Stimulated activated CD8-positive, alpha-beta memory T cell treated with anti-CD3 and anti-CD28 coated beads, Interleukin-2, amount 100 ng/mL, for 48 hours (primary cell): ENCODE measurements at regions not wholly inside any gene's neighbourhood (a gene's known extent, or its start where the extent isn't known, plus 50 kb on each side); places are given as distances from the start of the nearest gene placed in this dataset.
"Not testable (repeated sequence)": the region's sequence is repeated elsewhere in the genome, so short reads cannot be mapped to it uniquely, and the experiment has no call there.

Experiments
- DNase-seq, 2 donors: peaks; one replicate each; pipeline ENCODE4 v3.0.0-alpha.2; 2020; ENCODE audit warnings: low read depth in 2 of 2

DNA sequence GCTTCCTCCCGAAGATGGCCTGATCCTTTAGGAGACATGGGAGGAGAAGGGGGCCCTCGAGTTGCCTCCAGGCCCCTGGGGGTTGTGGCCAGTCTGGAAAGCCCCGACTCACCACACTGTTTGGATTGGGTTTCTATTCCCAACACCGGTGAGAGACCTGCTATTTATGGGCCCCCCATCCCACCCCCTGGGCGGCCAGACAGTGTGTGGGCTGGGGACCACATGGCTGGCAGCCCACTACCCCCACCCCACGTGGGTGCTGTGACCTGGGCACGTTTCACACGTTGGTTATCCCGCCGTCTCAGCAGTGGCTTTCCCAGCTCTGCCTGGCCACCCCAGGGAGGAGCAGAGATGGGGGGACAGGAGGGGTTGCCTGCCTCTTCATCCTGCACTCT lies 116.1 kb downstream of the VEGFA start:
- no peak for DNase-seq

DNA sequence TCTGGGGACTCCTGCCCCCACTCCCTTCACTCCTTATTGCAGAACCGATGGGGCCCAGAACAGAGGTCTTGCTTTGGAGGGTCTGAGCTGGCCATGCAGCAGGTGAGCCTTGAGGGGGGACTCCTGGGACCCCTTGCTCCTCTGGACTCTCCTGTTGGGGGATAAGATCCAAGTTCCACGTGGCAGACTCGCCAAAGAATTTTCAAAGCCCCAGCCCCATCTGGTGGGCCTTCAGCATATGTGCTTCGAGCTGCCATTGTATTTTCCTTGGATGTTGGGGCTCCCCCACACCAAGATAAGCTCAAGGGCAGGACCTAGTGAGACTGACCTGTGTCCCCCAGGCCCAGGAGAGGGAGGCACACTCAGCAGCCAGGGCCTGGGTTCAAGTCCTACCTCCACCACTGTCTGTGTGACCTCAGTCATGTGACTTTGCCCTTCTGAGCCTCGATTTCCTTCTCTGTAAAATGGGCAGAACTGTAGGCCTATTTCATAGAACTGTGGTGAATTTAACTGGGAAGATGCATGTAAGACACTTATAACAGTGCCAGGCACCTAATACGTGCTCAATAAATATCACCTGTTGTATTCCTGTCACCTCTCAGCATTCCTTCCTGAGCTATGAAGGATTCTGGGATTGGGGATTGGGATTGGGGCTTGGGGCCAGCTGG lies 115.5 kb downstream of the VEGFA start:
- DNase-seq = no peak

DNA sequence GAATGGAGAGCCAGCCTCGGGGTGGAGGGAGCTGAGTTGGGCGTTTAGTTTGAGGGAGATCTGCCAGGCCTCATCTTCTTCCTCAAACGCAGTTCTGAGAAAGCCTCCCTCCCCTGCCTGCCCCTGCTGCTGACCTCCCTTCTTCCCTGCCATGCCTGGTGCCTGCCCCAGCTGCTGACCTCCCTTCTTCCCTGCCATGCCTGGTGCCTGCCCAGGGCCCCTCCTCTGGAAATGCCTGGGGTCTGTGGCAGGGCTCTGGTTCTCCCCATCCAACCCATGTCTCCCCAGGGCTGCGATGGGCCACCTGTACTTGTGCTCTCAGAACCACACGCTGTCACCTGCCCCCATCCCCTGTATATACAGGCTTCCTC lies 114.6 kb downstream of the VEGFA start:
- DNase-seq = no peak

DNA sequence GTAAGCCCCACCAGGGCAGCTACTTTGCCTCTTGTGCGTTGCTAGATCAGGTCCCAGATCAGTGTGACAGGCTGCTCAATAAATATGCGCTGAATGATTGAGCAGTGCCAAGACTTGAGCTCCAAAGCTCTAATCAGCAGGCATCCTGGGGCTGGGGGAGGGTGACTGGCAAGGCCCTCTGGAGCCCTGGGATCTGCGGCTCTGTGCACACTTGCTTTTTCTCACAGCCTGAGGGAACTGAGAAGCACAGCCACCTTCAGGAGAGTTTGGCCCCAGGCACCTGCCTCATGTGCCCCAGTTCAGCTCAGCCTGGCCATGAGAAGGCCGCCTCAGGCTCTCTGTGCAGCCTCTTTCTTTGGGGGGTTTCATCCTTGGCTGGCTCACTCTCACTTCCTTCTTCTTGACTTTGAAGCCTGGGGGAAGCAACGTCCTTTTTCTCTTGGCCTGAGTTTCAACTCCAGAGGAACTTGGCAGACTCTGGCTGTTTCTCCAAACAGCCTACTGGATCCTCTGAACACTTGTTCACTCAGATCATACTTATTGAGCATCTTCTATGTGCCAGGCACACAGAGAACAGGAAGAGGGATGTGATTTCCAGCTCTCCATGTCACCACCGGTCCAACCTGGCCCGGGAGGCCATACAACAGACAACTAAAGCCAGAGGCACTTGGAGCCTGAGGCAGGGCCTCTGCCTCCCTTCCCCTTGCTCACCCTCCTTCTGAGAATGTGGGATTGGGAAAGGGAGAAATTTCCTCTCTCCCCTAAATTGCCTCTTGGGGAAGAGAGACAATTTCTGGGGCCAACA lies 114.0 kb downstream of the VEGFA start:
- no peak for DNase-seq

DNA sequence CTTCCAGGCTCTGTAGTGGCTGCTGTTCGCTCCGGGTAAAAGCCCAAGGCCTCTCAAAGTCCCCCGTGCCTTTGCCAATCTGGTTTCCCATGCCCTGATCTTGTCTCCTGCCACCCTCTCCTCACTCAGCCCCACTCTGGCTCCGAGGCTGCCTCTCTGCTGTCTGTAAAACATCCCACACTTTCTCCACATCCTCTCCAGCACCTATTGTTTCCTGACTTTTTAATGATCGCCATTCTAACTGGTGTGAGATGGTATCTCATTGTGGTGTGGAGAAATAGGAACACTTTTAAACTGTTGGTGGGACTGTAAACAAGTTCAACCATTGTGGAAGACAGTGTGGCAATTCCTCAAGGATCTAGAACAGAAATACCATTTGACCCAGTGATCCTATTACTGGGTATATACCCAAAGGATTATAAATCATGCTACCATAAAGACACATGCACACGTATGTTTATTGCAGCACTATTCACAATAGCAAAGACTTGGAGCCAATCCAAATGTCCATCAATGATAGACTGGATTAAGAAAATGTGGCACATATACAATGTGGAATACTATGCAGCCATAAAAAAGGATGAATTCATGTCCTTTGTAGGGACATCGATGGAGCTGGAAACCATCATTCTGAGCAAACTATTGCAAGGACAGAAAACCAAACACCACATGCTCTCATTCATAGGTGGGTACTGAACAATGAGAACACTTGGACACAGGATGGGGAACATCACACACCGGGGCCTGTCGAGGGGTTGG lies 112.9 kb downstream of the VEGFA start:
- not testable (repeated sequence) for DNase-seq

DNA sequence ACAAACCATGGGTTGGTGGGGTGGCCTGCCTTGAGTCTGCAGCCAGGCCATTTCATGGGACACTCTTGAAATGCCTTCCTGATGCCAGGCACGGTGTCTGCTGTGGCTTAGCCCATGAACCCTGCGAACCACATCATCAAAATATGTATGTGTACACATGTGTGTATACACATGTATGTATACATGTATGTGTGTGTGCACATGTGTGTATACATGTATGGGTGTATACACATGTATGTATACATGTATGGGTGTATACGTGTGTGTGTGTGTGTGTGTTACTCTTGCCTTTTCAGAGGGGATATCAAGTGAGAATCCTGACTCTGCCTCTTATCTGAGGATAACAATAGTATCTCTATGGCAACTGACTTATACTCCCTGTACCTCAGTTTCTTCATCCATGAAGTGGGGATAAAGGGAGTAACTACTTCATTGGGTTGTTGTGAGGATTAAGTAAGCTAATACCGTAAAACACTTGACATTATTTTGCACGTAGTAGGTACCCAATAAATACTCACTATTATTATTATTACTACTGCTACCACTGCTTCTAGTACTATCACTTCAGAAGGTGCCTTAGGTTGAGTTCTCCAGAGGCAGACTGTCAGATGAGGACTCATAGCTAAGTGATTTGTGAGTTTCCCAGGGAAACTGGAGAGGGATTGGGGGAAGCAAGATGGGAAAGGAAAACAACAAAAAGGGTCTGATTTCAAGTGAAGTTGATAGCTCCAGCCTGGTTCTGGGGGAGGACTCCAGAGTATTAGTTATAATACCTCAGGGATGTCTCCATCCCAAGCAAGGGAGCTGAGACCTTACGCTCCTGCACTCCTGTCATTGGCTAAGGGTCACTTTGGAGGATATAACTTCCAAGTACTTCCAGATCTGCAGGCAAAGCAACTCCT lies 110.5 kb downstream of the VEGFA start:
- no peak for DNase-seq

DNA sequence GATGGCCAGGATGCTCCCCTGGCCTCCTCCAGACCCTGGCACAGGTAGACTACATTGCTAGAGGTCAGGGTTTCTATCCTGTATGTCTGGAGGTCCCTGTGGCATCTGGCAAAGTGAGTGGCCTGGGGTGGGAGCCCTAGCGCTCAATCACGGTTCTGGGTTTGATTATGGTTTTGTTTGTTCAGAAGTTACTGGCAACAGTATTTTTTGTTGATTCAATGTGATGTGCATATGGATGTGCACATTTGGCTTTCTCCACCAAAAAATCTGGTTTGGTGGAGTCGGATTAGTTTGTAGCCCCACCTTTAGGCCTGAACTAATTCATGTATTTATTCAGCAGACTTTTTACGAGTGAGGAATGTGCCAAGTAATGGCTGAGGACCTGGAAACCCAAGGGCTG lies 109.7 kb downstream of the VEGFA start:
- no peak for DNase-seq

DNA sequence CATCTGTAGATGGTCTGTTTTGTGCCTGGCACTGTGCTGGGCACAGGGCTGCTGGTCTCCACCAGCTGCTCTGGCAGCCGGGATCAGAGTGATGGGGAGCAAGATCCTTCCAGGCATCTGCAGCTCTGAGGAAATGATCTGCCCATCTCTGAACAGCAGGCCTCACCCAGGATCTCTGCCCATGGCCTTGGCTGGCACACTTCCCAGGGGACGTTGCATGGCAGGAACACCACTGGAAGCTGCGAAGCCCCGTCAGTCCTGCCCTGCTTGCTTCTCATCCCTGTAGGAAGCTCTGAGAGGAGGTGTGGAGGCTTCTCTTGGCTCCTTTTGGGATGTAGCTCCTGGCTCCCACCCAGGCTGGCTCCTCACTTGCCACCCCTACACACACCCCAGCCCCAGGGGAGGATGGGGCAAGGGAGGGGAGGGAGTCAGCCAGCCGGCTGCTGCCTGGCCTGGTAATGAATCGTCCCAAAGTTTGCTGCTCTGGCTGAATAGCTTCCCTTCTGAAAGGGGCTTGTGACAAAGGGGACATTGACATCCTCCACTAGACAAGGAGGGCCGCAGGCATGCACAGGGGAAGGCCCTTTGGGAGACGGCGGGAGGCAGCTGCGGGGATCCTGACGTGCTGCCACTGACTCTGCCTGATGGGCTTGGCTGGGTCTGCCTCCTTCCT lies 108.9 kb downstream of the VEGFA start:
- no peak for DNase-seq

DNA sequence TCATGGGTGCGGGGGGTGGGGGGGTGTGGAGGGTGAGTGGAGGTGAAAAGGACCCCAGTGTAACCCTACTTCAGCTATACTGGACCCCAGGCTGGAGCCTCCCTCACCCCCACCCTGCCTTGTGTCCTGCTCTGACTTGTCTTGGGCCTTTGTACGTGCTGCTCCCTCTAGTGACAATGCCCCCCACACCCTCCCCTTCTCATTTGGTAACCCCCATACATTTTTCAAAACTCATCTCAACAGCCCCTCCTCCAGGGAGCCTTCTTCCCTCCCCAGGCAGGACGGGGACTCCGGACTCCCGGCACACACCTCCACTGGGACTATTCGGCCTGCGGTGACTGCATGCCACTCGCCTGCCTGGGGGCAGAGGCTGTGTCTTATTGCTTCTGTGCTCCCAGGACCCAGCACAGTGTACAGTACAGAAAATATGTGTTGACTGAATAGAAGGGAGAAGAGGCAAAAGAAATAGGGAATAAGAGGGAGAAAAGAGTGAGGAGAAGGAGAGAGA lies 108.2 kb downstream of the VEGFA start:
- no peak for DNase-seq

DNA sequence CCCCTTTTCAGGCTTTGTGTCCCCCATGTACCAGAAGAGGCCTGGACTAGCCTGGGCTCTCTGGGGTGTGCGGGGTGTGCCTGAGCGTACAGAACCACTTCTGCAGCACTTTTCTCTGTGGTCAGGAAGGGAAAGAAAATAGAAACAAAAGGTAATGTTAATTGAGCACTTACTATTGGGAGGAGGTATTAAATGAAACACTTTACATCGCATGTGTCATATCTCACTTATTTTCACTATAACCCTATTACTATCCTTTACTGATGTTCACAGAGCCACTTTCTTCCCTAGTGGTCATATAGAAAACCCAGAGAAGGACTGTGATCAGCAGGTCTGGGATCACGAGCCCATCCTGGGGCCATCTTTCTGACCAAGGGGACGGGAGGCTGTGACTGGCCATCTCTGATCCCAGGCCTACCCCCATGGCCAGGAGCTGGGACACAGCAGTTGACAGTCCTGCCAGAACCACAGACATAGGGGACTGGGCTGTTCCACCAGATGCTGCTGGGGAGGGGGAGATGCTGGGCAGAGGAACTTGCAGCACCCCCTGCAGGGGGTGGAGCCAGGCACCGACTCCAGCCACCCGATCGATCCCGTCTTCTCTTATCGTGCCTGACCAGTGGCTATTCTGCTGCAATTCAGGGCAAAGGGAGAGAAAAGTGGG lies 107.6 kb downstream of the VEGFA start:
- no peak for DNase-seq

DNA sequence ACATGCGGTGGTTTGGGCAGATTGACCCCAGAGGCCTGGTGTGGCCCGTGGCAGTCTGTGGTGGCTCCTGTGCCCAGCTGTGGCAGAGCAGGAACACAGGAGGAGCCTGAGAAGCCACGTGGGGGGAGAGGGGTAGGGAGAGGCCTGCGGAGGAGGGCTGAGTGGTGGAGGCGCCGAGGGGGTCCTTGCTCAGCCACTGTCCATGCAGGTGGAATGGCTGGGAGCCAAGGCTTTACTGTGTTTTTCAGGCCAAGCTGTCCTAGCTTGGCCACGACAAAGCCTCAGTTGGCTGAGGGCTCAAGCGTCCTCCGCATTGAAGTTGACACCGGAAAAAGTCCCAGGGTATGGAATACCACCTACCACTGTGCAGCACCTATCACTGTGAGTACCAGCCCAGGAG lies 107.0 kb downstream of the VEGFA start:
- DNase-seq = no peak

DNA sequence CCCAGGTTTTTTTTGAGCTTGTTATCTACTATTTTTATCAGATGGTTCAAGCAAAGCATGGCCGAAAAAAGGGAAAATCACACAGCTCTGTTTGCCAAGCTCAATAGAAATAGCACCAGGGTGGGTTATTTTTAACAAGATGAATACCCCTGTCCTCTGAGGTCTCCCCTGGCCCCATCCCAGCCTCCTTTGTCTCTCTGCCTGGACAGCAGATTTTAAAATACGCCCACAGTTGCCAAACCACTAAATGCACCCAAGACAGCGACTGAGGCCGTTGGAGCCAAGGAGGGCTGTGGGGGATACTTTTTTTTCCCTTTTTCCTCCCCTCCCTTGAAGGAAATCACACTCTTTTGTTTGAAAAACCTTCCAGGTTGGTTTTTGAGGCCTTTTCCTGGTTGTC lies 106.6 kb downstream of the VEGFA start:
- DNase-seq = no peak

DNA sequence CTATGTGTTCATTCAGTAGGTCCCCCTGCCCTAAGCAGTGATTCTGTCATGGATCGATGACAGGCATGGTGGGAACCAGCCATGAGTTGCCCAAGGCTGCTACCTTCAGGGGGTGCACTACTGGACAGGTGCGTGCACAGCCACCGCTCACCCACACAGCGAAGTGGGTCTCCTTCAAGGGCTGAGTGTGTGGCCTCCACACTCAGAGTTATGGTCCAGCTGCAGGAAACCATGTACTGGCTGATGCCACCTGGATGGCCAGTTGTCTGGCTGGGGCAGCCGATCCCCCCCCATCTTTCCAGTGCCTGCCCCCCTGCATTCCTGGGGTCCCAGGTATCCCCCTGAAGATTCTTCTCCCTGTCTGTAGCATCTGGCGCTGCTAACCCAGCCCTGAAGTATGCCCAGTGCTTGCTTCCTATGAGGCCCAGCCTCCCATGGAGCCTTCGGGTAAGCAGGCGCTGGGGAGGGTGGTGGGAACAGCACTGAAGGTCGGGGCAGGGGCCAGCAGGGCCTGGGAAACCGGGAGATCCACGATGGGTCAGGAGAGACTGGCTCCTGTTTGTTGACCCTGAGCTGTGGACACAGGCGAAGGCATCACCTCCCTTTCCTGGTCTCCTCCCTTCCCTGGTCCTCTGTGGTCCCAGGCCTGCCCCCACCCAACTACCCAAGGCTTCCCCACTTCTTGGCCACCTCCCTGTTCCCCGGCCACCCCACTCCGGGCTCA lies 106.0 kb downstream of the VEGFA start:
- DNase-seq = no peak

DNA sequence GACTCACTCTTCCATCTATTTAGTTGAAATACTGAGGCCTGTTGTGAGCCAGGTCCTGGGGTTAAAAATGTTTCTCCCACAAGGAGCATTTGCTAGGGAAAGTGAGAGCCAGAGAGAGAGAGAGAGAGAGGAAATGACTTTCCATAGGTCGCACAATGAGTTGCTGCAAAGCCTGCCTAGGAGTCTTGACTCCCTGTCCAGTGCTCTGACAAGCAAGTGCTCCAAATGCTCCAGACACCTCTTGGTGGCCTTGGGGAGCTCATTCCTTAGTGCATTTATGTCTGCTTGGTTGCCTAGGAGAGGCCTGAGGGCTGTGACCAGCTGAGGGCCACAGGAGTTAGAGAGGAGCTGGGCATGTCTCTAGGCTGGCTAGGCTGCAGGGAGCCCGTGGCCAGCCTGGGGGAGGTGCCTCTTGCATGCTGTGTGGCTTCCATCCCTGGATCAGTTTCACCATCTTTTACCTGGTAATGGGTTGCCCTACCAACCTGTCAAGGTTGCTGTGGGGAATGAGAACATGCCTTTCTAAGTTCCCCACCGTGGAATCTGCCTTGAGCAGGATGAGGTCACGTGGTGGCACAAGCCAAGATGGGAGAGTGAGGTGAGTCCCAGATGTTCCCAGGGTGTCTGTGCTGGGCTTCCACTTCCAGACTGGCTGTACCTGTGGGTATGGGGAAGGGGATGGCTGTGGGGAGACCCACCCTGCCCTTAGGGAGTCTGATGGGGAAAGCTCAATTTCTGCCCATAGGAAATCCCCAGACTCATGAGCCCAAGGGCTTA lies 105.0 kb downstream of the VEGFA start:
- DNase-seq = no peak

DNA sequence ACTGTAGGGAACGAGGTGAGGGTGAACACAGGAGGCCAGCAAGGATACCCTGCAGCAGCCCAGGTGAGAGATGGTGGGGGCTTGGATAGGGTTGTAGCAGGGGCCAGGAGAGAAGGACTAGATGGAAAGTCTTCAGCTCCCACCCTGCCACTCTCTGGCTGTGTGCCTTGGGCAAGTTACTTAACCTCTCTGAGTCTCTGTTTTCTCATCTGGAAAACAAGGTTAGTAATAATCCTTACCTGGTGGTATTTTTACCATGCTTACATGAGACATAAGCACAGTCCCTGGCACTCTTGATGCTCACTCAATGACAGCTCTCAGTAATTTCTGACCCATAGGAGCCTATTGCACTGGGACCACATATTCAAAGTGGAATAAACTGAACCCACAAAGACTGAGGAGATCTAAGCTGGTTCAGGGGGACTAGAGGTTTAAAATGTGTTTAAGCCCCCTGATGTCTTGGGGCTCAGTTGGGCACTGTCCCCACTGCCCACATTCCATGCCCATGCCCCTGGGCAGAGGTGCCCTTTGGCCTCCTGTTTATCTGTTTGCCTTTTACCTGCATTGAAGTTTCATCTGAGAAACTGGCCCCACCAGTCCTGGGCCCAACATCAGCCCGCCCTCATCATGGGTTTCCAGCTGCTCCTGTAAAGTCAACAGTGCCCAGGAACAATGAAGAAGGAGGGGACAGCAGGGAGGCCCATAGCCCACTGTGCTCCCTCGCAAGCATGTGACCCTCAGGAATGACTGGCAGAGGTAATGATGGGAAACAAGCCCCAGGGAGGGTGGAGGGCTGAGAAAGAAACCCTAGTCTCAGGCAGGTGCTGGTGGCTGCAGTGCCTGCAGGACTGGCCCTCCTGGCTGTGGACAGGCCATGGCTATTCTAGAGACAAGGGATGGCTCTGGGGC lies 104.0 kb downstream of the VEGFA start:
- no peak for DNase-seq

DNA sequence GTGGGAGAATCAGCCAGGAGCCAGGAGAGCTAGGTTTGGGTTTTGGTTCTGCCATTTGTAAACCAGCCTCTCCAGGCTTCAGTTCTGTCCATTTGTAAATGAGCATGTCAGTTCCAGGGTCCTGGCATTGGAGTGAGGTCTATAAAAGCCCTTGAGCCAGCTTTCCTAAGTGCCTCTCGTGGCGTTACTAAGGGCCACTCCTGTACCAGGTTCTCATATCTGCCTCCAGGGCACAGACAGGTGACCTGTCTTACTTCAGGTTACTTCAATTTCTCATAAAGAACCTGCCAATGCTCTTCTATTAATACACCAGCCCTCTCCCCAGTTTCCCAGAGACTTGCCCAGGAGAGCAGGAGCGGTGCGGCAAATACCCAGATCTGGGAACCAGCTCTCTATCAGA lies 101.9 kb downstream of the VEGFA start:
- no peak for DNase-seq

DNA sequence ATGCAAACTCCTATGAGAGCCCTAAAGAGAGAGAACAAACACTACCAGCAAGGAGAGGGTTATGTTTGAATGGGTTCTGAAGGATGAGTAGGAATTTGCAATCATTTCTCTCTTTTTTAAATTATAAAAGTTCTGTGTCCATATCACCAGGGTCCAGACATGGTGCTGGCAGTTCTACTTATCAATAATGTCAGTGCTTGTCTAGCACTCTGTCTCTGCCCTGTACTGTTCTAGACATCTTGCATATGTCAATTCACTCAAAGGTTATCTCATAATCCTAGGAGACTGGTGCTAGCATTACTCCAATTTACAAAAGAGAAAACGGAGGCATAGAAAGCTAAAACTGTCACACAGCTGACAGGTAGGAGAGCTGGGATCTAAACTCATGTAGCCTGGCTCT lies 101.3 kb downstream of the VEGFA start:
- DNase-seq = no peak

DNA sequence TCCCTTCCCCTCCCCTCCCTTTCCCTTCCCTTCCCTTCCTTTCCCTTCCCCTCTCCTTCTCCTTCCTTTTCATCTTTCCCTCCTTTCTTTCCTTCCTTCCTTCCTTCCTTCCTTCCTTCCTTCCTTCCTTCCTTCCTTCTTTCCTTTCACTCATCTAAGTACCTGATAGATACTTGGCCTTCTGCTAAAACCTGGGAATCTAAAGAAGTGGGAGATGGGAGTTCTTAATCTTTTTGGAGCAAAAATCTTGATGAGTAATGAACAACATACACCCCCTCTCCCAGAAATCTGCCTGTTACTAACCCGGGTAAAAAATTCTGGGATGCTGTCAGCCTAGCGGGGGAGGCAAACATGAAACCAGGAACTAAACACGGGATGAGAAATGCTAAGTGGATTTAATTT lies 100.7 kb downstream of the VEGFA start:
- no peak for DNase-seq
